Keratinocyte (primary cell): ENCODE measurements at regions not wholly inside any gene's neighbourhood (a gene's known extent, or its start where the extent isn't known, plus 50 kb on each side); places are given as distances from the start of the nearest gene placed in this dataset.

Experiments used
- DNase-seq: peaks from one replicate; pipeline ENCODE4 v3.0.0-alpha.2; 2011; ENCODE audit warnings: low read depth, missing footprints, low spot score
- FAIRE-seq: peaks from 2 replicates; lab custom pipeline; 2011; peaks lifted over from hg19 to GRCh38; lab: Jason Lieb, UNC
- H2AFZ ChIP-seq: 2 replicates; pipeline ENCODE4 v1.6.0; 2012; ENCODE audit warnings: low read length, control low read depth, inconsistent platforms; ENCODE audit not compliant: control insufficient read depth
- H3K27ac ChIP-seq: 2 replicates; pipeline ENCODE4 v1.5.1; 2011; ENCODE audit warnings: low read length; ENCODE audit not compliant: control insufficient read depth, insufficient read depth
- H3K27me3 ChIP-seq: 3 replicates; pipeline ENCODE4 v1.6.0; 2011; ENCODE audit warnings: low read length; ENCODE audit not compliant: control insufficient read depth, insufficient read depth; ENCODE audit errors: extremely low read depth
- H3K36me3 ChIP-seq, 2 experiments: 2 replicates in 1 of 2; 3 replicates in 1 of 2; pipeline ENCODE4 v1.5.1; 2011; ENCODE audit warnings: low read length in 2 of 2, mild to moderate bottlenecking in 1 of 2; ENCODE audit not compliant: control insufficient read depth in 2 of 2, insufficient read depth in 2 of 2; ENCODE audit errors: extremely low read depth in 1 of 2
- H3K4me1 ChIP-seq: 3 replicates; pipeline ENCODE4 v1.5.1; 2011; ENCODE audit warnings: low read length; ENCODE audit not compliant: control insufficient read depth, insufficient read depth; ENCODE audit errors: extremely low read depth
- H3K4me2 ChIP-seq: 3 replicates; pipeline ENCODE4 v1.6.0; 2011; ENCODE audit warnings: low read depth, low read length; ENCODE audit not compliant: control insufficient read depth, insufficient read depth; ENCODE audit errors: extremely low read depth
- H3K4me3 ChIP-seq, 3 experiments: fragments of 200-600 bp in 1 of 3; sonication (generic) in 1 of 3; 2 replicates in 2 of 3; 3 replicates in 1 of 3; pipeline ENCODE4 v1.5.1; 2011 to 2016; ENCODE audit warnings: low read length in 3 of 3, mild to moderate bottlenecking in 3 of 3, control low read depth in 2 of 3, inconsistent platforms in 1 of 3, low read depth in 1 of 3, mixed read lengths in 1 of 3, mixed run types in 1 of 3, moderate library complexity in 1 of 3; ENCODE audit not compliant: control insufficient read depth in 2 of 3, insufficient read depth in 2 of 3; ENCODE audit errors: extremely low read depth in 1 of 3
- H3K79me2 ChIP-seq: 2 replicates; pipeline ENCODE4 v1.6.0; 2012; ENCODE audit warnings: low read length; ENCODE audit not compliant: control insufficient read depth, insufficient read depth
- H3K9ac ChIP-seq: 3 replicates; pipeline ENCODE4 v1.6.0; 2011; ENCODE audit warnings: low read length; ENCODE audit not compliant: control insufficient read depth, insufficient read depth; ENCODE audit errors: extremely low read depth
- H3K9me1 ChIP-seq: 3 replicates; pipeline ENCODE4 v1.6.0; 2011; ENCODE audit warnings: low read length; ENCODE audit not compliant: control insufficient read depth, insufficient read depth; ENCODE audit errors: extremely low read depth
- H3K9me3 ChIP-seq: 2 replicates; pipeline ENCODE4 v1.5.1; 2012; ENCODE audit warnings: low read depth, low read length; ENCODE audit not compliant: control insufficient read depth
- H4K20me1 ChIP-seq: 3 replicates; pipeline ENCODE4 v1.6.0; 2011; ENCODE audit warnings: low read length; ENCODE audit not compliant: control insufficient read depth, insufficient read depth; ENCODE audit errors: extremely low read depth
- EZH2 ChIP-seq: IDR thresholded peaks from one replicate; pipeline ENCODE4 v1.6.1; 2012; ENCODE audit warnings: inconsistent platforms, mild to moderate bottlenecking, low read length, moderate library complexity
- dilution Hi-C: fragments of 300-500 bp; cut with MboI; formaldehyde crosslinking; loops from one replicate; pipeline ENCODE4 v1.7.0; 2020; ENCODE audit warnings: low sequenced_read_pairs; ENCODE audit not compliant: extremely low pct_ligation_motif_present
- TF ChIP-seq, protein P1 (sequence below), 3 experiments: IDR thresholded peaks in 1 of 3; conservative IDR thresholded peaks in 1 of 3; optimal IDR thresholded peaks in 1 of 3; 2 replicates in 2 of 3; 3 replicates in 1 of 3; pipeline versions ENCODE3 to v1.5.1; 2011; ENCODE audit warnings: low read length in 3 of 3, mild to moderate bottlenecking in 3 of 3, moderate library complexity in 2 of 3, control low read depth in 1 of 3, inconsistent platforms in 1 of 3; ENCODE audit not compliant: insufficient read depth in 2 of 3; ENCODE audit errors: extremely low read depth in 1 of 3

DNA sequence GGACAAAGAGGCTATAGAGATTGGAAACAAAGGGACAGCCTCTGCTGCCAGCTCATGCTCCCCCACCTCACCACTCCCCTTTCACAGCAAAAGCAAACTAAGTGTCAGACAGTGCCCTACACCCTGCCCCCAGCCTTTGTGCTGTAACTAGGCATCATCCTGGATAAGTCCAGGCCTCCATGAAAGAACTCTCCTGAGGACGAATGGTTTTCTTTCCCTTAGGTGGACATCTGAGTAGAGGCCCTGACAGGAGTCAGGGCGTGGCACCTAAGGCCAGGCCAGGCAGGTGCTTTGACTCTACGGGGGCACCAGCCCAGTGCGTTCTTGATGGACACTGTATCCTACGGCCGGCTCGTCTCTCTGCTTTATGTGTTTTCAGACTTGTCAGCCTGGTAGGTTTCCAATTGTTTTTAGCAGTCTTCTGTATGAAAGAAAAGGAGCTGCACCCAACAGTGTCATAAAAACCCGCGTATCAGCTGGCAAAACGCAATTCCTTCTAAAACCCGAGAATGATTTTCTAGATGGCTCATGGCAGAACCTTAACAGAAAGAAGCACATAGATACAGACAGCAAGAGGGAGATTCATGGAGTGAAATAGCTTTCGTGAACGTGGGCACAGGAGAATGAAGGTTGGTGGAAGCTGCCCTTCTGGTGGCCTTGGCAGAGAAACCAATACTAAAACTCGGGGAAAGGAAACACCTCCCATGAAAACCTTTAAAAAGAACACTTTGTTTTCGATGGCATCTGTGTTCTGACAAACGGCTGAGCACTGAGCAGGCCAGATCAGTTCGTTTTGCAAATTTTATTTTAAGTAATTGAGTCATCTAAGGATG is 51.7 kb upstream of the AJAP1 start:
- H3K27ac ChIP-seq = no peak overlapping the region
- TF ChIP-seq, protein P1, sequence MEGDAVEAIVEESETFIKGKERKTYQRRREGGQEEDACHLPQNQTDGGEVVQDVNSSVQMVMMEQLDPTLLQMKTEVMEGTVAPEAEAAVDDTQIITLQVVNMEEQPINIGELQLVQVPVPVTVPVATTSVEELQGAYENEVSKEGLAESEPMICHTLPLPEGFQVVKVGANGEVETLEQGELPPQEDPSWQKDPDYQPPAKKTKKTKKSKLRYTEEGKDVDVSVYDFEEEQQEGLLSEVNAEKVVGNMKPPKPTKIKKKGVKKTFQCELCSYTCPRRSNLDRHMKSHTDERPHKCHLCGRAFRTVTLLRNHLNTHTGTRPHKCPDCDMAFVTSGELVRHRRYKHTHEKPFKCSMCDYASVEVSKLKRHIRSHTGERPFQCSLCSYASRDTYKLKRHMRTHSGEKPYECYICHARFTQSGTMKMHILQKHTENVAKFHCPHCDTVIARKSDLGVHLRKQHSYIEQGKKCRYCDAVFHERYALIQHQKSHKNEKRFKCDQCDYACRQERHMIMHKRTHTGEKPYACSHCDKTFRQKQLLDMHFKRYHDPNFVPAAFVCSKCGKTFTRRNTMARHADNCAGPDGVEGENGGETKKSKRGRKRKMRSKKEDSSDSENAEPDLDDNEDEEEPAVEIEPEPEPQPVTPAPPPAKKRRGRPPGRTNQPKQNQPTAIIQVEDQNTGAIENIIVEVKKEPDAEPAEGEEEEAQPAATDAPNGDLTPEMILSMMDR (optimal IDR thresholded peaks at IDR 0.05 in 1 of 3, IDR thresholded peaks at IDR 0.05 in 1 of 3, conservative IDR thresholded peaks at IDR 0.05 in 1 of 3; ENCODE audit: extremely low read depth in 1 of 3, insufficient read depth in 2 of 3, low read length in 3 of 3) = no peak
- no peak for TF ChIP-seq EZH2
- FAIRE-seq = no peak
- H3K27me3 ChIP-seq = peaks cover 4% of the 10 kb centered on the region
- H3K9me3 ChIP-seq = peaks cover 5% of the 10 kb centered on the region
- H3K4me1 ChIP-seq = peaks cover 8% of the 10 kb centered on the region
- no peak overlapping the region for H3K4me3 ChIP-seq
- no peaks in the 10 kb centered on the region for H4K20me1 ChIP-seq
- no peak overlapping the region for H3K4me2 ChIP-seq
- H3K36me3 ChIP-seq = no peaks in the 10 kb centered on the region
- dilution Hi-C loops = no loop called here
- DNase-seq = no peak
- no peak overlapping the region for H2AFZ ChIP-seq
- H3K9me1 ChIP-seq = no peaks in the 10 kb centered on the region
- no peaks in the 10 kb centered on the region for H3K79me2 ChIP-seq
- H3K9ac ChIP-seq = no peak overlapping the region

DNA sequence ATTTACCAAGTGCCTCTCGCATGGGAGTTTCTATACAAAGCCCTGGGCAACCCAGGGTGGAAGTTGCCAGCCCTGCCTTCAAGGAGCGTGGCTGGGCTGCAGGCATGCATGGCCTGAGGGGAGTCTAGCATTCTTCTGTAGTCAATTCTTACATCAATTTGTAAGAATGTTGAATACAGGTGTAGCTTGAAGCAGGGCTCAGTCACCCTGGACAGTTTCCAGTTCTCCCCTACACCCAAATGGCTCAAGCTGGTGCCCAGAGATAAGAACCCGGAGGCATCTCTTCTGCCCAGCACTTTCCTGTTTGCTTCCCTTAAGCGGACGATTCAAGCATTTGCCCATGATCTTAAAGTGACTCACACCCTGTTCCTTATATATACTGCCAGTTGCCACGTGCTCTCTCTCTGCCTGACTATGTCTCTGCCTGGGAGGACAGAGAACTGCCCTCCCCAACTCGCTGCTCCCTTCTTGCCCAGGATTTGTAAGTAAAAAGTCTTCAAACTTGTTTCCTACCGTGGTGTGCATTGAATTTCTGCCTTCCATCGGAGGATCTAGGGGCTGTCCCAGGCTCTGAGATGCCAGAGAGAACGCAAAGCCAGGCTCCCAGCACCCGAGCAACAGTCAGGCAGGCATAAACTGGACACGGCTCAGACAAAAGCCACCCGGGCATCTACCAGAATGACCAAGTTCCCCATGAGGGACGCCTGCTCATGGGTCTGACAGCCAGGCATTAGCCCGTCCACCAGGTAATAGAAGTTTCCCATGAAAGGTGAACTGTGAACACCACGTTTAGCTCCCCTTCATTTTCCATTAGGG is 50.9 kb upstream of the AJAP1 start:
- H4K20me1 ChIP-seq = no peaks in the 10 kb centered on the region
- H3K9me1 ChIP-seq = no peaks in the 10 kb centered on the region
- FAIRE-seq = no peak
- TF ChIP-seq, protein P1 (optimal IDR thresholded peaks at IDR 0.05 in 1 of 3, IDR thresholded peaks at IDR 0.05 in 1 of 3, conservative IDR thresholded peaks at IDR 0.05 in 1 of 3; ENCODE audit: extremely low read depth in 1 of 3, insufficient read depth in 2 of 3, low read length in 3 of 3) = no peak
- no peak for TF ChIP-seq EZH2
- DNase-seq = peak; percentile 97
- no peak overlapping the region for H3K4me3 ChIP-seq
- dilution Hi-C loops = no loop called here
- H3K9ac ChIP-seq = no peak overlapping the region
- no peaks in the 10 kb centered on the region for H3K79me2 ChIP-seq
- peaks cover 8% of the 10 kb centered on the region for H3K4me1 ChIP-seq
- H2AFZ ChIP-seq = no peak overlapping the region
- peaks cover 4% of the 10 kb centered on the region for H3K27me3 ChIP-seq
- peaks cover 5% of the 10 kb centered on the region for H3K9me3 ChIP-seq
- H3K4me2 ChIP-seq = no peak overlapping the region
- H3K36me3 ChIP-seq = no peaks in the 10 kb centered on the region
- H3K27ac ChIP-seq = no peak overlapping the region
